DND-41 (cell line): ENCODE measurements at regions not wholly inside any gene's neighbourhood (a gene's known extent, or its start where the extent isn't known, plus 50 kb on each side); places are given as distances from the start of the nearest gene placed in this dataset.

Experiments used
- ATAC-seq: fragments of 200-7000 bp; cut with Tn5 transposase; 3 replicates; pipeline ENCODE4 v1.9.1; 2021; ENCODE audit warnings: low read depth; ENCODE audit not compliant: insufficient read depth
- DNase-seq: peaks from one replicate; pipeline ENCODE4 v3.0.0-alpha.2; 2020
- H2AFZ ChIP-seq: 2 replicates; pipeline ENCODE4 v1.6.0; 2012; ENCODE audit warnings: low read depth, low read length
- H3K27ac ChIP-seq: 2 replicates; pipeline ENCODE4 v1.5.1; 2012; ENCODE audit warnings: low read length, inconsistent platforms
- H3K27me3 ChIP-seq: fragments of 200-600 bp; sonication (generic); 2 replicates; pipeline ENCODE4 v1.6.0; 2012; ENCODE audit warnings: low read length, mild to moderate bottlenecking, inconsistent platforms; ENCODE audit not compliant: insufficient read depth, poor library complexity
- H3K36me3 ChIP-seq: 2 replicates; pipeline ENCODE4 v1.5.1; 2012; ENCODE audit warnings: low read length, inconsistent platforms; ENCODE audit not compliant: insufficient read depth
- H3K4me1 ChIP-seq: 2 replicates; pipeline ENCODE4 v1.5.1; 2012; ENCODE audit warnings: mild to moderate bottlenecking, low read length; ENCODE audit not compliant: insufficient read depth
- H3K4me2 ChIP-seq: 2 replicates; pipeline ENCODE4 v1.6.0; 2012; ENCODE audit warnings: mild to moderate bottlenecking, moderate library complexity, low read length, inconsistent platforms; ENCODE audit not compliant: insufficient read depth
- H3K4me3 ChIP-seq, 2 experiments: fragments of 200-600 bp in 1 of 2; shearing (Covaris generic) in 1 of 2; 2 replicates each; pipeline ENCODE4 v1.5.1; 2012 to 2016; ENCODE audit warnings: inconsistent platforms in 2 of 2, low read length in 2 of 2, mild to moderate bottlenecking in 2 of 2, low read depth in 1 of 2, moderate library complexity in 1 of 2
- H3K79me2 ChIP-seq: 2 replicates; pipeline ENCODE4 v1.6.0; 2012; ENCODE audit warnings: low read length, inconsistent platforms; ENCODE audit not compliant: insufficient read depth
- H3K9ac ChIP-seq: 2 replicates; pipeline ENCODE4 v1.6.0; 2012; ENCODE audit warnings: low read depth, mild to moderate bottlenecking, inconsistent platforms, low read length, moderate library complexity
- H3K9me3 ChIP-seq: 2 replicates; pipeline ENCODE4 v1.5.1; 2012; ENCODE audit warnings: low read length, moderate library complexity, mild to moderate bottlenecking, inconsistent platforms; ENCODE audit not compliant: insufficient read depth, severe bottlenecking
- H4K20me1 ChIP-seq: 2 replicates; pipeline ENCODE4 v1.6.0; 2012; ENCODE audit warnings: low read length; ENCODE audit not compliant: insufficient read depth
- EZH2 ChIP-seq: IDR thresholded peaks from 3 replicates; pipeline ENCODE4 v1.6.1; 2012; ENCODE audit warnings: borderline replicate concordance, low read depth, mild to moderate bottlenecking, moderate library complexity, low read length, inconsistent platforms; ENCODE audit not compliant: severe bottlenecking
- TF ChIP-seq, protein P1 (sequence below): IDR thresholded peaks from 2 replicates; pipeline ENCODE4 v1.5.1; 2012; ENCODE audit warnings: borderline replicate concordance, low read length, moderate library complexity, mild to moderate bottlenecking; ENCODE audit not compliant: poor library complexity, severe bottlenecking; ENCODE audit errors: extremely low read depth

DNA sequence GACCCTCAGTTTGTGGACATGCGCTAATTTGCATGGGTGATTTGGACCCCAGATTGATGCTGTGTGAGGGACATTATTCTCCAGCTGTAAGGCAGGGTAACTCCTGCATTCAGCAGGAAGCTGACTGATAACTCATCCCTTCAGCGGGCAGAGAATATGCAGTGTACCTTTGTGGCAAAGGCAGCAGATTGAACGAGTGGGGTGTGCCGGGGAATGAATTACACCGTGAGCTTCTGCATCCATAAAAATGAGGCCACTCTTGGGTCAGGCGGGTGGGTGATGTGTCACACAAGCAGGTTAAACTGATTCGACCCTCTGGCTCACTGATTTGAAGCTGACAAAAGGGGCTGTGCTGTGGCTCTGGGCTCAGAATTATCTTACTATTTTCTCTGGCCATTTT is 128.9 kb upstream of the PMFBP1 start:
- TF ChIP-seq, protein P1, sequence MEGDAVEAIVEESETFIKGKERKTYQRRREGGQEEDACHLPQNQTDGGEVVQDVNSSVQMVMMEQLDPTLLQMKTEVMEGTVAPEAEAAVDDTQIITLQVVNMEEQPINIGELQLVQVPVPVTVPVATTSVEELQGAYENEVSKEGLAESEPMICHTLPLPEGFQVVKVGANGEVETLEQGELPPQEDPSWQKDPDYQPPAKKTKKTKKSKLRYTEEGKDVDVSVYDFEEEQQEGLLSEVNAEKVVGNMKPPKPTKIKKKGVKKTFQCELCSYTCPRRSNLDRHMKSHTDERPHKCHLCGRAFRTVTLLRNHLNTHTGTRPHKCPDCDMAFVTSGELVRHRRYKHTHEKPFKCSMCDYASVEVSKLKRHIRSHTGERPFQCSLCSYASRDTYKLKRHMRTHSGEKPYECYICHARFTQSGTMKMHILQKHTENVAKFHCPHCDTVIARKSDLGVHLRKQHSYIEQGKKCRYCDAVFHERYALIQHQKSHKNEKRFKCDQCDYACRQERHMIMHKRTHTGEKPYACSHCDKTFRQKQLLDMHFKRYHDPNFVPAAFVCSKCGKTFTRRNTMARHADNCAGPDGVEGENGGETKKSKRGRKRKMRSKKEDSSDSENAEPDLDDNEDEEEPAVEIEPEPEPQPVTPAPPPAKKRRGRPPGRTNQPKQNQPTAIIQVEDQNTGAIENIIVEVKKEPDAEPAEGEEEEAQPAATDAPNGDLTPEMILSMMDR: no peak
- no peak for TF ChIP-seq EZH2
- ATAC-seq: no peak
- no peaks in the 10 kb centered on the region for H3K27me3 ChIP-seq
- H3K36me3 ChIP-seq: no peaks in the 10 kb centered on the region
- H3K4me1 ChIP-seq: no peaks in the 10 kb centered on the region
- no peaks in the 10 kb centered on the region for H3K79me2 ChIP-seq
- H4K20me1 ChIP-seq: no peaks in the 10 kb centered on the region
- H3K27ac ChIP-seq: no peak overlapping the region
- H3K4me3 ChIP-seq: no peak overlapping the region
- H3K4me2 ChIP-seq: no peak overlapping the region
- H2AFZ ChIP-seq: no peak overlapping the region
- no peaks in the 10 kb centered on the region for H3K9me3 ChIP-seq
- no peak overlapping the region for H3K9ac ChIP-seq
- no peak for DNase-seq

DNA sequence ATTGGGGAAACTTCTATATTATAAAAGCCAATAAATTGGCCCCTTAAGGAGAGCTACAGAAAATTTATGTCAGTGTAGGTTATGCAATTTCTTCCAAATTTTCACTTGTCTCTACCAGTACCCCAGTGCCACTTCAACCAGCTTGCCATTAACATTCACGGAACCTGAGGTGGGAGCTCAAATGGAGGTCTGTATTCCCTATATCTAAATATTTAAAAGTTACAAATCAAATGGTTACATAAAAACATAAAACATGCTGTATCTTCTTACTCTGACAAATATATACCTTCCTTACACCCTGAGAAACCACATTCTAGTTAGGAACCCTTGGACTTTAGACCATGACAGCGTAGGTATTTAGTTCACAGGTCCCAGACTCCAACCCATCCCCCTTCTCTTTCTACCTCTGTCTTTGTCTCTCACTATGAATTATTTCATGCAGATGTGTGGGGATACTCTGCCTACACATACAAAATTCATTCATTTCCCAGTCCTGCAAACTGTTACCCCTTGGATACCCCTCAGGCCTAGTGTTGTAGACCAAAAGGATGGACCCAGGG is 127.8 kb upstream of the PMFBP1 start:
- Histone ChIP-seq H3K4me1 (no peaks in the 10 kb centered on the region), H3K9me3 (no peaks in the 10 kb centered on the region), H3K4me2 (no peak overlapping the region), H4K20me1 (no peaks in the 10 kb centered on the region), H3K27me3 (no peaks in the 10 kb centered on the region), H3K36me3 (no peaks in the 10 kb centered on the region), H3K79me2 (no peaks in the 10 kb centered on the region), H3K4me3 (no peak overlapping the region), H3K9ac (no peak overlapping the region), H2AFZ (no peak overlapping the region), H3K27ac (no peak overlapping the region)
- TF ChIP-seq EZH2: no peak
- TF ChIP-seq, protein P1: no peak
- DNase-seq: no peak
- no peak for ATAC-seq

DNA sequence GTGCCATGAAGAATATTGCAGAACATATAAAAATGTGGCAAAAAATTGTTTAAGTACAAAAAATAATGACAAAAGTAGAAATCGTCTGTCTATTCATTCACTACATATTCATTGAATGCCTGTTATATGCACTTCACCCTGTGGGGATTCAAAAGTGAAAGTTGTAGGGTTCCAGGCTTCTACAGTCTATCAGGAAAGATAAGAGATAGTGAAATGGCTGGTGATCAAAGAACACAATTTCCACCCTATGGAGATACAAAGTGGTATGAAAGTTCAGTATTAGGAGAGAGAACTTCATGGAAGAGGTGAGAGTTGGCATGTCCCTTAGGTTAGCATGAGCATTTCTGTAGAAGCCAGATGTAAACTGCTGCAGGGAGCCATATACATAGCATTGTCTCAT is 127.0 kb upstream of the PMFBP1 start:
- H3K27ac ChIP-seq: no peak overlapping the region
- no peaks in the 10 kb centered on the region for H4K20me1 ChIP-seq
- H2AFZ ChIP-seq: no peak overlapping the region
- H3K9ac ChIP-seq: no peak overlapping the region
- DNase-seq (no peak), ATAC-seq (no peak)
- no peak overlapping the region for H3K4me2 ChIP-seq
- no peak overlapping the region for H3K4me3 ChIP-seq
- TF ChIP-seq, protein P1: no peak
- TF ChIP-seq EZH2: no peak
- no peaks in the 10 kb centered on the region for H3K9me3 ChIP-seq
- H3K27me3 ChIP-seq: no peaks in the 10 kb centered on the region
- no peaks in the 10 kb centered on the region for H3K36me3 ChIP-seq
- H3K4me1 ChIP-seq: no peaks in the 10 kb centered on the region
- no peaks in the 10 kb centered on the region for H3K79me2 ChIP-seq

DNA sequence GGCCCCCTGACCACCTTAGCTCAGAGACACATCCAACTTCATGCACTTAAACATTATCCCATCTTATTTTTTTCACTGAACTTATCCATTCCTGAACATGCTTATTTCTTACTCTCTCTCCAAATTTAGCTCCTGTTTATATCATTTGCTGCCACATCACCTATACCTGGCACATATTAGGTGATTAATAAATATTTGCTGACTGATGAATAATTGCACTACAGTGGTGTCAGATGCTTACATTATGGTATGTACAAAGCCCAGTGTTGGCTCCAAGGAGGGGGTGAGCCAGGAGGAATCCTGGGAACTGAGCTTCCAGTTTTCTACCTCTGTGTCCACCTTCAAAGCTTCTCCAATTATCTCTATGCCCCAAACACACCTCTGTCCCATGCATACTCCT is 124.0 kb upstream of the PMFBP1 start:
- TF ChIP-seq EZH2: no peak
- TF ChIP-seq, protein P1: no peak
- Histone ChIP-seq H3K4me3 (no peak overlapping the region), H3K27me3 (no peaks in the 10 kb centered on the region), H3K4me2 (no peak overlapping the region), H4K20me1 (no peaks in the 10 kb centered on the region), H3K36me3 (no peaks in the 10 kb centered on the region), H3K79me2 (no peaks in the 10 kb centered on the region), H3K4me1 (no peaks in the 10 kb centered on the region), H2AFZ (no peak overlapping the region), H3K27ac (no peak overlapping the region), H3K9me3 (no peaks in the 10 kb centered on the region), H3K9ac (no peak overlapping the region)
- DNase-seq (no peak), ATAC-seq (no peak)
